ENCODE measurements at regions not wholly inside any gene's neighbourhood (a gene's known extent, or its start where the extent isn't known, plus 50 kb on each side); places are given as distances from the start of the nearest gene placed in this dataset.
"Not testable (repeated sequence)": the region's sequence is repeated elsewhere in the genome, so short reads cannot be mapped to it uniquely, and the experiment has no call there.

DNA sequence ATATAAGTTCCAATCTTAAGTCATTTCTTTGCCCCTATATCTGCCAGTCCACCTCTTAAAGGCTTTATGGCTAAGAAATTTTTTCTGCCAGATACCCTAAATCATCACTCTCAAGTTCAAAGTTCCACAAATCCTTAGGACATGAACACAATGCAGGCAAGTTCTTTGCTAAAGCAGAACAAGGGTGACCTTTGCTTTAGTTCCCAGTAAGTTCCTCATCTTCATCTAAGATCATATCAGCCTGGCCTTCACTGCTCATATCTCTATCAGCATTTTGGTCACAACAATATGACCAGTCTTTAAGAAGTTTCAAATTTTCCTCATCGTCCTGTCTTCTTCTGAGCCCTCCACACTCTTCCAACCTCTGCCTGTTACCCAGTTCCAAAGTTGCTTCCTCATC, 402.2 kb upstream of the RUNX1 start:
- Mint-ChIP-seq H3K4me1 (ENCODE audit: low read depth) (no peaks in the 10 kb centered on the region), H3K27ac (no peak overlapping the region), H3K27me3 (no peaks in the 10 kb centered on the region), H3K9me3 (ENCODE audit: low read depth) (peaks cover 4% of the 10 kb centered on the region), H3K36me3 (peaks cover 11% of the 10 kb centered on the region), H3K4me3 (no peak overlapping the region)

DNA sequence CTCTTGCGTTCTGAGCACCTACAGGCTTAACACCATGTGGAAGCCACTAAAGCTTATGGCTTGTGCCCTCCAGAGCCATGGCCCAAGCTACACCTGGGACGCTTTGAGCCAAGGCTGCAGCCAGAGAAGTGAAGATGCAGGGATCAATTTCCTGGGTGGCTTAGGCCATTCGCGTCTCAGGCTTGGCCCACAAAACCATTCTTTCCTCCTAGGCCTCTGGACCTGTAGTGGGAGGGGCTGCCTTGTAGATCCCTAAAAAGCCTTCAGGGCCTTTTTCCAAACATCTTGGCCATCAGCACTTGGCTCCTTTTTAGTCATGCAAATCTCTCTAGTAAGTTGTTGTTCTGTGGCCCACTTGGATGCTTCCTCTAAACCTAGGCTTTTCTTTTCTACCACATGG, 401.7 kb upstream of the RUNX1 start:
- peaks cover 4% of the 10 kb centered on the region for H3K9me3 Mint-ChIP-seq (ENCODE audit: low read depth)
- no peak overlapping the region for H3K27ac Mint-ChIP-seq
- H3K4me1 Mint-ChIP-seq (ENCODE audit: low read depth) = no peaks in the 10 kb centered on the region
- H3K27me3 Mint-ChIP-seq = no peaks in the 10 kb centered on the region
- H3K4me3 Mint-ChIP-seq = no peak overlapping the region
- H3K36me3 Mint-ChIP-seq = peaks cover 11% of the 10 kb centered on the region

DNA sequence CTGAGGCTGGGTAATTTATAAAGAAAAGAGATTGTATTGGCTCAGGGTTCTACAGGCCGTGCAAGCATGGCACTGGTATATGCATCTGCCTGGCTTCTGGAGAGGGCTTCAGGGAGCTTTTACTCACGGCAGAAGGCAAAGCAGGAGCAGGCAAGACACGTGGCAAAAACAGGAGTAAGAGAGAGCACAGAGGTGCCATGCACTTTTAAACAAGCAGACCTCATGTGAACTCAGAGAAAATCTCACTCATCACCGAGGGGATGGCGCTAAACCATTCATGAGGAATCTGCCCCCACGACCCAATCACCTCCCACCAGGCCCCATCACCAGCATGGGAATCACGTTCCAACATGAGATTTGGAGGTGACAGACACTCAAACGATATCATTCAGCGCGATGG, 400.7 kb upstream of the RUNX1 start:
- Mint-ChIP-seq H3K27me3 (no peaks in the 10 kb centered on the region), H3K9me3 (ENCODE audit: low read depth) (peaks cover 4% of the 10 kb centered on the region), H3K36me3 (peaks cover 11% of the 10 kb centered on the region), H3K4me1 (ENCODE audit: low read depth) (no peaks in the 10 kb centered on the region), H3K27ac (no peak overlapping the region), H3K4me3 (no peak overlapping the region)

DNA sequence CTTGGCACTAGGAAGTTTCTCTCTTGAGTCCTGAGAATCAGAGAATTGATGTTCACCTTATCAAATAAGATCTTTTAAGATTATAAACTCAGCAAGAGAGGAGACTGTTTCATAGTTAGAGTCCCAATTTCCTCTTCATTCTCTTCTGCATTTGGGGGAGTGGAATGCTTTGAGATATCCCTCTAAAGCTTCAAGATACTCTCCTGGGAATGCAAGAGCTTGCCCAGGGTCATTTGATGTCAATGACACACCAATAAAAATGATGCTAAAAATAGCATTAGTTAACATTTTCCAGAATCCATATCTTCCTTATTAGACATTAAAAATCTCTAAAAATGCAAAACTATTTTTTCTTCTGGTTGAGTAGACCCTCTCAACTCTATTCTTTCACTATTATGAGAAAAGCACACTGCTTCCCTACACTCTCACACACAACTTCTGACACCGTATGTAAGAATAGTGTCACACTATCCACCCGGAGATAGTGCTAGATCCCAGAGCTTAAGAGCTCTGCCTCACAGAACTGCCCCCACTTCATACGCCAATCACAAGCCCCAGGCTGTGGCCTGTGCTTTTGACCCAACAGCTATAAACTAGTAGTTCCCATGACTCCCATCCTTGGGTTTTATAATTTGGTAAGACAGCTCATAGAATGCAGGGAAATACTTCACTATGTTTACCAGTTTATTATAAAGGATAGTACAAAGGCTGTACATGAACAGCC, 399.9 kb upstream of the RUNX1 start:
- Mint-ChIP-seq H3K4me1 (ENCODE audit: low read depth) (no peaks in the 10 kb centered on the region), H3K9me3 (ENCODE audit: low read depth) (peaks cover 4% of the 10 kb centered on the region), H3K36me3 (peaks cover 11% of the 10 kb centered on the region), H3K27ac (no peak overlapping the region), H3K4me3 (no peak overlapping the region), H3K27me3 (no peaks in the 10 kb centered on the region)

DNA sequence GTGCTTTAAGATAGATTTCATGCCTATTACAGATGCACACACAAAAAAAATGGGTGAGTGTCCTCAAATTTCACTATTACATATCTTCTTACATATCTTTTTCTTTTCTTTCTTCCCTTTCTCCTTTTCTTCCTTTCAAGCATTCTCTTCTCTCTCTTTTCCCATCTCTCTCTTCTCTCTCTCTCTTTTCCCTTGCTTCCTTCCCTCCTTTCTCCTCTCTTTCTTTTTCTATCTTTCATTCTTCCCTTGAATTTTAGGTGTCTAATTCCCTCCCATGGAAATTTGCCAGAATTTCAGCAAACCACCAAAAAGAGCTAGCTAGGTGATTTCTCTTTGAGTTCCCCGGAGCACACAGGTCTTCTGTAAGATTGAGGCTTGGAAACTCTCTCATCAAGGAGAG, 395.3 kb upstream of the RUNX1 start:
- Mint-ChIP-seq H3K36me3 (no peaks in the 10 kb centered on the region), H3K27me3 (peaks cover 1% of the 10 kb centered on the region), H3K27ac (no peak overlapping the region), H3K4me3 (no peak overlapping the region), H3K9me3 (ENCODE audit: low read depth) (no peaks in the 10 kb centered on the region), H3K4me1 (ENCODE audit: low read depth) (peaks cover 10% of the 10 kb centered on the region)

DNA sequence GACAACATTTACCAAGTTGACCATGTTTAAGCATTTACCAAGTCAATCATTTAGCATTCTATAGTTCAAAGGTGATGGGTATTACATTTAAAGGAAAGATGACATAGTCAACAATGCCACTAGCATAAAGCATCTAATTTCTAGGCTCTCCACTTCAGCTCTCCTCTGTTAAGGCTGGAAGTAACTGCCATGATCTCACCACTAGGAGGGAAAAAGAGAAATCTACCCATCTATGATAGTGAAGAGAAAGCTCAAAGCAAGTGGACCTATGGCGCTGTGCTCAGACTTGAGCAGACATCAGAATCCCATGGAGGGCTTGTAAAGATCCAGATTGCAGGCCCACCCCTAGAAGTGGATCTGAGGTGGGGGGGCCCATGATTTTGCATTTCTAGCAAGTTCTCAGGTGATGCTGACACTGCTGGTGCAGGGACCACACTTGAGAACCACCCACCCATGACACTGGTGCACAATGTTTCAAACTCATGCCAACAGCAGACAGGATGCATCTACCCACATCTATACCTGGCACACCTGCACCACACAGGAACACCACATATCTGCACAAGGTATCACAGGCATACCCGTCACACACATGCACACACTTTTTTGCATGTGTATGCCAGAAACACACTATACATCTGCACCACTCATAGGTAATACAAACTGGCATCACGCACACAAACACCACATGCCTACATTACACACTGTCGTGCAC, 392.9 kb upstream of the RUNX1 start:
- no peak overlapping the region for H3K4me3 Mint-ChIP-seq
- H3K4me1 Mint-ChIP-seq (ENCODE audit: low read depth) = peaks cover 24% of the 10 kb centered on the region
- H3K9me3 Mint-ChIP-seq (ENCODE audit: low read depth) = no peaks in the 10 kb centered on the region
- H3K27me3 Mint-ChIP-seq = peaks cover 1% of the 10 kb centered on the region
- H3K27ac Mint-ChIP-seq = no peak overlapping the region
- H3K36me3 Mint-ChIP-seq = no peaks in the 10 kb centered on the region

DNA sequence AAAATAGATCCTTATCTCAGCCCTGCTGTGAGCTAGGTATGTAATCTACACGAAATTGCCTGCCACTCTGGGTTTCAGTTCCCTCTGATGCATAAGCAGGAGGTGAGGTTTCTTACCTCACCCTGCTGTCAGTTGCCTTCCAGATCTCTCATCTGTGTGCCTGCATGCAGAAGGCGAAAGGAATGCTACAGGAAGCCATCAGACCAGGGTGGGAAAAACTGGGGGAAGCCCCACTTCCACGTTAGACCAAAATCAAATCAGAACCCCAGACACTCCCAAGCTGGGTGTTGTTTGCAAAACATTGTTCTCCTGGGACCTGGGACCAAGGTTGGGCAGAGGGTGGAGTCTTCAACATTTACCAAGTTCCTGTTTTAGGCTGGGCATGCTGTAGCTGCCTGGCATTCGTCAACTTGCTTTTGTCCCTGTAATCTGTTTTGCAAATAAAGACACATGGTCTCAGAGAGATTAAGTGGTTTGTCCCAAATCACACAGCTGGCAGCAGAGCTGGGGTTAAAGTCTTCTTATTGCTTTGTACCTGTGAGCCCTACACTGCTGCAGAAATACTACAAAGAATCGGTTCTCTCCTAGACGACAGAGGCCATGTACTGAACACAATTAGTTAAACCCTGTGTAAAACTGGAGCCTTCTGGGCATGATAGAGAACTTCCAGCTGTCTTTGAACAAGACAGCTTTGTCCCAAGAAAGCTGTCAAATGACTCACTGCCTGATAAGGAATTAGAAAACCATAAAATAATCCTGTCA, 389.7 kb upstream of the RUNX1 start:
- Mint-ChIP-seq H3K27me3 (peaks cover 3% of the 10 kb centered on the region), H3K36me3 (peaks cover 6% of the 10 kb centered on the region), H3K9me3 (ENCODE audit: low read depth) (peaks cover 13% of the 10 kb centered on the region), H3K27ac (no peak overlapping the region), H3K4me1 (ENCODE audit: low read depth) (peaks cover 24% of the 10 kb centered on the region), H3K4me3 (no peak overlapping the region)

DNA sequence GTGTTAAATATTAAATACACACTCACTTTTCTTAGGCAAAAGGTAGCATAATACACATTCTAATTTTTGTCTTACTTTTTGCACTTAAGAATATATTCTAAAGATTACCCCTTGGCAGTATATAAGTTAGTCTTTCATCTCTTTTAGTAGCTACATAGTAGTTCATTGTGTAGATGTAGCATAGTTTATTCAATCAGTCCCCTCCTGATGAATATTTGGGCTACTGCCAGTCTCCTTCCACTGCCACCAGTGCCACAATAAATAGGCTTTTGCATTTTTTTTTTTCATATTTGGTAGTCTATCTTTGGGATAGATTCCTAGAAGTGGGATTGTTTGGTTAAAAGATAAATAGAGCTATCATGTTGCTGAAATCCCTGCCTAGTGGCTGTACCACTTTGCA, 388.8 kb upstream of the RUNX1 start:
- H3K4me3 Mint-ChIP-seq = no peak overlapping the region
- H3K27ac Mint-ChIP-seq = peak overlapping the region; percentile 34
- peaks cover 21% of the 10 kb centered on the region for H3K9me3 Mint-ChIP-seq (ENCODE audit: low read depth)
- peaks cover 14% of the 10 kb centered on the region for H3K36me3 Mint-ChIP-seq
- H3K4me1 Mint-ChIP-seq (ENCODE audit: low read depth) = peaks cover 24% of the 10 kb centered on the region
- peaks cover 3% of the 10 kb centered on the region for H3K27me3 Mint-ChIP-seq

DNA sequence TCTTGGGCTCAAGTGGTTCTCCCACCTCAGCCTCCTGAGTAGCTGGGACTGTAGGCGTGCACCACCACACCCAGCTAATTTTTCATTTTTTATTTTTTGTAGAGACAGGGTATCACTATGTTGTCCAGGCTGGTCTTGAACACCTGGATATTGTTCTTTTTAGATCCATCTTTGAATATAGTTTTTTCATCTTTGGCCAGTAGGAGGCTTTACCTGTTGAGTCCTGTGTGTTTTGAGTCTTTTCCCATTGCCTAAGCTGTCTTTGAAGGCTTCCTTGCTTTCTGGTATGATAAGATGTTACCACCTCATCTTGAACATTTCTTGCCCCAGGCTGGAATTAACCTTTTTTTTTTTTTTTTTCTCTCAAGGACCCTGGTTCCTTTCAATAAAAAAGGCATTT, 387.8 kb upstream of the RUNX1 start:
- no peak overlapping the region for H3K4me3 Mint-ChIP-seq
- H3K9me3 Mint-ChIP-seq (ENCODE audit: low read depth) = peaks cover 26% of the 10 kb centered on the region
- H3K36me3 Mint-ChIP-seq = peaks cover 20% of the 10 kb centered on the region
- H3K4me1 Mint-ChIP-seq (ENCODE audit: low read depth) = peaks cover 16% of the 10 kb centered on the region
- H3K27me3 Mint-ChIP-seq = peaks cover 3% of the 10 kb centered on the region
- H3K27ac Mint-ChIP-seq = no peak overlapping the region

DNA sequence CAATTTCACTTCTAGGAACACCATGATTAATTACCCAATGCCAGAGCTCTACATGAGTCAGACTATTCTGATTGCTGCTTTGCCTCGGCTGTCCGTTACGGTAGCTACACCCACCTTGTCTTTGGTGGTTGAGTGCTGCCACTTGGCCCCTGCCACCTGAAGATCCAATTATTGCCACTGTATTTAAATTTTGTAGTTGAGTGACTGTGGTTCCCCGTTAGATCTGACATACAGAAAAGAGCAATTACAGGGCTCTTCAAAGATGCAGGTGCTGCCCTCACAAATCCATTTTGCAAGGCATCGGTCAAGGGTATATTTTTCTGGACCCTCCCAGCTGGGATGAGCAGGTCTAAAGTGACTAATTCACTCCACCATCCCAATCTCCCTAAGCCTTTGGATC, 383.5 kb upstream of the RUNX1 start:
- H3K27ac Mint-ChIP-seq, H3K4me3 Mint-ChIP-seq, H3K27me3 Mint-ChIP-seq: not testable (repeated sequence)
- peaks cover 32% of the 10 kb centered on the region for H3K9me3 Mint-ChIP-seq (ENCODE audit: low read depth)
- H3K4me1 Mint-ChIP-seq (ENCODE audit: low read depth) = peaks cover 16% of the 10 kb centered on the region
- peaks cover 27% of the 10 kb centered on the region for H3K36me3 Mint-ChIP-seq

DNA sequence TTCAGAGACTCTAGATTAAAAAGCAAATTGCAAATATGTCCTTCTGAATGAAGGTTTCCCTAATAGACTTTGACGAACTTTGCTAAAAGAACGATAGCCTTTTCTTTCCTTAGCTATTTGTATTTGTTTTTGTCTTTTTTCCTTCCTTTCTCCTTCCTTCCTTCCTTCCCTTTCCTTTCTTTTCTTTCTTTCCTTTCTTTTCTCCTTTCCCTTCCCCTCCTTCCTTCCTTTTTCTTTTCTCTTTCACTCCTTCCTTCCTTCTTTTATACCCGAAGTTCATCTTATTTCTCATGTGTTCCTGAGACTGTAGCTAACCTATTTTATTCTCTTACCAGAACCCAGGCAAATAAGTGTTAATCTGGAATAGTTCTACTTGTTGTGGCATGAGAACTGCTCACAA, 381.2 kb upstream of the RUNX1 start:
- H3K4me3 Mint-ChIP-seq = no peak overlapping the region
- no peak overlapping the region for H3K27ac Mint-ChIP-seq
- H3K9me3 Mint-ChIP-seq (ENCODE audit: low read depth) = peaks cover 31% of the 10 kb centered on the region
- H3K27me3 Mint-ChIP-seq = peaks cover 2% of the 10 kb centered on the region
- peaks cover 26% of the 10 kb centered on the region for H3K4me1 Mint-ChIP-seq (ENCODE audit: low read depth)
- peaks cover 27% of the 10 kb centered on the region for H3K36me3 Mint-ChIP-seq

DNA sequence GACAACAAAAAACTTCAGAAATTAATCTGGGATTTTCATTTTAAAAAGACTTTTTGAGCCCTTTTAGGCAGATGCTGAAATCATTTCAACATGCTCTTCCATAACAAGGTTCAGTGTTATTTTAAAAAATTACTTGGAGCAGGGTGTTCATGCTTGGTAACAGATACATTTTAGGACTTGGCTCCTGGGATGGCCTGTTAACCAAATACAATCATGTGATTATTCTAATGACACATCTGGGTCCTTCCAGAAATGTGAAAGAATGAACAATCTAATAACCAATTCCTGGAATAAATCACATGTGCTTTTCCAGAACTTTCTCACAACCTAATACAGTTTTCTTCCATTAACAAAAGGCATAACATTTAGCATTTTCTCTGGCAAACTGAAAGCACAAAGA, 379.8 kb upstream of the RUNX1 start:
- H3K36me3 Mint-ChIP-seq = peaks cover 22% of the 10 kb centered on the region
- peaks cover 21% of the 10 kb centered on the region for H3K9me3 Mint-ChIP-seq (ENCODE audit: low read depth)
- peak overlapping the region; percentile 47 for H3K4me3 Mint-ChIP-seq
- H3K4me1 Mint-ChIP-seq (ENCODE audit: low read depth) = peaks cover 26% of the 10 kb centered on the region
- no peak overlapping the region for H3K27ac Mint-ChIP-seq
- peaks cover 4% of the 10 kb centered on the region for H3K27me3 Mint-ChIP-seq

DNA sequence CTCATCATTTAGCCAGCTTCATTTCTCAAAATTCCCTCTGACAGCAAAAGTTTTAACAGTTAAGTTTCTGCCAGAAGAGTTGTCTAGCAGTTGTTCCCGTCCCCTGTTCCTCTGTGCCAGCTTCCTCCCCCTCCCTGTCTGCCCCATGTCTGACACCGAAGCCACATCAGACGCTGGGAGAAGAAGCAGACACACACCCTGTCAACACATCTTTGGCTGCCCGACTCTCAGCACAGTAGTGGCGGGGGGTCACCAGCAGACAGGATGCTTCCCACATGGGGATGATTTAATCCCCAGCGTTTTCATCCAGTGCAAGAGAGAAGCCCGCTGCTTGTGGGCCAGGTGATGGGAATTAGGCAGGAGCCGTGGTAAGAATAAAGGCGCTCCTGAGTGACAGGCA, 379.4 kb upstream of the RUNX1 start:
- Mint-ChIP-seq H3K27ac (peak overlapping the region; percentile 68), H3K9me3 (ENCODE audit: low read depth) (peaks cover 16% of the 10 kb centered on the region), H3K4me1 (ENCODE audit: low read depth) (peaks cover 26% of the 10 kb centered on the region), H3K36me3 (peaks cover 17% of the 10 kb centered on the region), H3K27me3 (peaks cover 4% of the 10 kb centered on the region), H3K4me3 (peak overlapping the region; percentile 72)

DNA sequence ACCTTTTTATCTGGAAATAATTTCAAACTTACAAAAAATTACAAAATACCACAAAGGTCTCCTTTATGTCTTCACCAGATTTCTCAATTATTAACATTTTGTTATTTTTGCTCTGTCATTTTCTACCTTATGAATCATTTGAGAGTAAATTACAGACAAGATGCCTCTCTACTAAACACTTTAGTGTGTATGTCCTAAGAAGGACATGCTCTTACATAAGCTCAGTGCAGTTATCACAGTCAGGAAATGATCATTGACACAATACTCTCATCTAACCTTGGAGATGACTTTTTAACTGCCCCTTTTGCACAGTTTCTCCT, 378.9 kb upstream of the RUNX1 start:
- peaks cover 12% of the 10 kb centered on the region for H3K9me3 Mint-ChIP-seq (ENCODE audit: low read depth)
- H3K4me1 Mint-ChIP-seq (ENCODE audit: low read depth) = peaks cover 26% of the 10 kb centered on the region
- H3K27me3 Mint-ChIP-seq = peaks cover 4% of the 10 kb centered on the region
- H3K4me3 Mint-ChIP-seq = peak overlapping the region; percentile 72
- H3K27ac Mint-ChIP-seq = no peak overlapping the region
- H3K36me3 Mint-ChIP-seq = peaks cover 13% of the 10 kb centered on the region

DNA sequence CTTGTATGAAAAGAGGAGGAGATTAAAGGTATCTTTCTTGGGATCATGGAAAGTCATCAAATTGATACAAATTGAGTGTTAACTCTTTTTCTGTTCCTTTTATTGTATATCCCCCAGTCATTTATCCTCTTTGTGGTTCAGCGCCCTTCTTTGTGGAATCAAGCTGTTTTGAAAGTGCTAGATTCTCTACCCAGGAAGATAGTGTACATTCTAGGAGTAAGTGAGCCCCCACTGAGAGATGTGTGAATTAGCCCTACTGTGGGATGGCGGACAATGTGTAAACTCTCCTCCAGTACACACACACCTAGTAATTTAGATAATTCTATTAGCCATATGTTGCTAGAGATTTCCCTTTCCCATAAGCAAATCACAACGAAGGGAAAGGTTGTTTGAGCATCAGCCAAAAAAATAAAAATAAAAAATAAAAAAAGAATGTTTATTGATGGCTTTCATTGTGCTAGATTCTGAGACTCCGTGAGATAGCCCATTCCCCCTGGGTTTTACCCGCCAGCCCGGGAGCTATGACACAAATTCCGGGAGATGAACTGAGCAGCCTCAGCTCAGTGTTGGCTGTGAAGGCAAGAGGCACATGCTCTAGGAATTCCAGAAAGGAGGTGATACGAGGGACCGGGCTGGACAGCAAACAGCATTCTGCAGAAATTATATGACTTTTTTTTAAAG, 378.4 kb upstream of the RUNX1 start:
- H3K4me1 Mint-ChIP-seq (ENCODE audit: low read depth) = peaks cover 26% of the 10 kb centered on the region
- peaks cover 8% of the 10 kb centered on the region for H3K9me3 Mint-ChIP-seq (ENCODE audit: low read depth)
- H3K4me3 Mint-ChIP-seq = no peak overlapping the region
- H3K36me3 Mint-ChIP-seq = peaks cover 10% of the 10 kb centered on the region
- H3K27ac Mint-ChIP-seq = no peak overlapping the region
- H3K27me3 Mint-ChIP-seq = peaks cover 4% of the 10 kb centered on the region

Measured in activated naive CD8-positive, alpha-beta T cell (primary cell).